ENCODE measurements at regions not wholly inside any gene's neighbourhood (a gene's known extent, or its start where the extent isn't known, plus 50 kb on each side); places are given as distances from the start of the nearest gene placed in this dataset.

GRCh38 chr10:28915989-28916588, 238.8 kb downstream of the BAMBI start:
- Histone ChIP-seq H3K27me3 (replicated peaks in 1 of 2; ENCODE audit: control insufficient read depth in 2 of 2, insufficient read depth in 2 of 2, low read length in 1 of 2) (no peaks in the 10 kb centered on the region), H3K4me3 (no peak overlapping the region), H3K4me2 (ENCODE audit: control insufficient read depth, insufficient read depth) (no peak overlapping the region), H3K36me3 (ENCODE audit: control insufficient read depth in 2 of 2, insufficient read depth in 2 of 2, low read length in 1 of 2) (no peaks in the 10 kb centered on the region), H3K27ac (ENCODE audit: control insufficient read depth, insufficient read depth) (no peak overlapping the region), H3K79me2 (ENCODE audit: control insufficient read depth, insufficient read depth, low read length) (no peaks in the 10 kb centered on the region), H3K9me3 (replicated peaks; ENCODE audit: control insufficient read depth, insufficient read depth, low read length) (no peaks in the 10 kb centered on the region), H3K4me1 (ENCODE audit: control insufficient read depth, insufficient read depth, low read length) (no peaks in the 10 kb centered on the region), H2AFZ (ENCODE audit: control insufficient read depth, low read depth, low read length) (no peak overlapping the region), H3K9ac (ENCODE audit: control insufficient read depth, insufficient read depth, low read length) (no peak overlapping the region), H4K20me1 (ENCODE audit: control insufficient read depth, insufficient read depth) (no peaks in the 10 kb centered on the region)
- ChIA-PET CTCF (no interaction called here), SMC1A (ENCODE audit: uncharacterized antibody, unreplicated experiment) (interaction anchor here (0.6 kb wide), 1 partner anchor 1194 kb away, joined by 3 read pairs; no protein-coding TSS in a partner anchor), RAD21 (ENCODE audit: unreplicated experiment) (no interaction called here), POLR2A (interaction anchor here (0.6 to 0.7 kb wide), 2 partner anchors 146 to 426 kb away, joined by 3 to 4 read pairs; no protein-coding TSS in a partner anchor)
- no peak for FAIRE-seq
- in situ Hi-C loops (cut with MboI): no loop called here
- WGBS (ENCODE audit: insufficient coverage, insufficient replicate concordance, low lambda C conversion rate, missing lambda C conversion rate): 14% methylated on average over 9 of the region's 9 CpGs
- intact Hi-C loops (cut with micrococcal nuclease; ENCODE audit: unreplicated experiment): no loop called here
- no peak for ATAC-seq
- TF ChIP-seq CHD1 (IDR thresholded peaks at IDR 0.05; ENCODE audit: low read depth, low read length) (no peak), NR2F1 (conservative IDR thresholded peaks at IDR 0.05) (no peak), SRF (IDR thresholded peaks at IDR 0.05; ENCODE audit: low read depth in 2 of 2, low read length in 2 of 2) (no peak), SPI1 (IDR thresholded peaks at IDR 0.05; ENCODE audit: borderline replicate concordance, insufficient read depth, low read depth, low read length) (no peak), CBFB (IDR thresholded peaks at IDR 0.05; ENCODE audit: low read depth) (no peak), STAT3 (IDR thresholded peaks at IDR 0.05; ENCODE audit: low read depth, low read length) (no peak), ESRRA (IDR thresholded peaks at IDR 0.05; ENCODE audit: low read length) (no peak), KLF5 (IDR thresholded peaks at IDR 0.05; ENCODE audit: partially characterized antibody) (no peak), CBX5 (IDR thresholded peaks at IDR 0.05; ENCODE audit: low read depth) (no peak), EP300 (IDR thresholded peaks at IDR 0.05; ENCODE audit: borderline replicate concordance in 1 of 2, control insufficient read depth in 1 of 2, low read depth in 2 of 2, low read length in 2 of 2) (no peak), YY1 (IDR thresholded peaks at IDR 0.05; ENCODE audit: low read depth, low read length) (no peak), NFIC (IDR thresholded peaks at IDR 0.05; ENCODE audit: low read depth, low read length) (no peak), NBN (IDR thresholded peaks at IDR 0.05) (no peak), POLR2AphosphoS2 (IDR thresholded peaks at IDR 0.05; ENCODE audit: low read depth, low read length) (no peak), STAT1 (conservative IDR thresholded peaks at IDR 0.05) (no peak)
- TF ChIP-seq, protein P1, sequence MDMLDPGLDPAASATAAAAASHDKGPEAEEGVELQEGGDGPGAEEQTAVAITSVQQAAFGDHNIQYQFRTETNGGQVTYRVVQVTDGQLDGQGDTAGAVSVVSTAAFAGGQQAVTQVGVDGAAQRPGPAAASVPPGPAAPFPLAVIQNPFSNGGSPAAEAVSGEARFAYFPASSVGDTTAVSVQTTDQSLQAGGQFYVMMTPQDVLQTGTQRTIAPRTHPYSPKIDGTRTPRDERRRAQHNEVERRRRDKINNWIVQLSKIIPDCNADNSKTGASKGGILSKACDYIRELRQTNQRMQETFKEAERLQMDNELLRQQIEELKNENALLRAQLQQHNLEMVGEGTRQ (IDR thresholded peaks at IDR 0.05; ENCODE audit: borderline replicate concordance, low read depth, low read length): no peak
- BruUV-seq (replicated peaks): no TSS peak
- no peak for DNase-seq (ENCODE audit: low read depth, low spot score)

Measured in GM12878 (cell line).